ENCODE measurements at regions not wholly inside any gene's neighbourhood (a gene's known extent, or its start where the extent isn't known, plus 50 kb on each side); places are given as distances from the start of the nearest gene placed in this dataset.

GRCh38 chr22:18731075-18731666, 119.5 kb upstream of the RIMBP3 start:
- DNase-seq (ENCODE audit: low read depth in 1 of 2, low spot score in 1 of 2) = no peak

DNA sequence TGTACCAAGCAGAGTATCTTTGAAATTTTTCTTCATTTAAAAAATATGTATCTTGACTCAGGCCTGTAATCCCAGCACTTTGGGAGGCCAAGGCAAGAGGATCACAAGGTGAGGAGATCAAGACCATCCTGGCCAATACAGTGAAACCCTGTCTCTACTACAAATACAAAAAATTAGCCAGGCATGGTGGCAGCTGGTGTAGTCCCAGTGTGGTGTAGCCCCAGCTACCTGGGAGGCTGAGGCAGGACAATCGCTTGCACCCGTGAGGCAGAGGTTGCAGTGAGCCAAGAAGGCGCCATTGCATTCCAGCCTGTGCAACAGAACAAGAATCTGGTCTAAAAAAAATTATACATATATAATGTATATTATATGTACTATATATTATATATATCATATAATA, 118.7 kb upstream of the RIMBP3 start:
- DNase-seq (ENCODE audit: low read depth in 1 of 2, low spot score in 1 of 2) = peak; percentile 42 to 63

Data from activated CD4-positive, alpha-beta T cell treated with anti-CD3 and anti-CD28 coated beads, Interleukin-2, amount 50 U/mL, for 24 hours (primary cell).